ENCODE measurements at regions not wholly inside any gene's neighbourhood (a gene's known extent, or its start where the extent isn't known, plus 50 kb on each side); places are given as distances from the start of the nearest gene placed in this dataset.
A peak's percentile ranks its signal among the peaks of the same experiment; 100 is the strongest.
"Not testable (repeated sequence)": the region's sequence is repeated elsewhere in the genome, so short reads cannot be mapped to it uniquely, and the experiment has no call there.

DNA sequence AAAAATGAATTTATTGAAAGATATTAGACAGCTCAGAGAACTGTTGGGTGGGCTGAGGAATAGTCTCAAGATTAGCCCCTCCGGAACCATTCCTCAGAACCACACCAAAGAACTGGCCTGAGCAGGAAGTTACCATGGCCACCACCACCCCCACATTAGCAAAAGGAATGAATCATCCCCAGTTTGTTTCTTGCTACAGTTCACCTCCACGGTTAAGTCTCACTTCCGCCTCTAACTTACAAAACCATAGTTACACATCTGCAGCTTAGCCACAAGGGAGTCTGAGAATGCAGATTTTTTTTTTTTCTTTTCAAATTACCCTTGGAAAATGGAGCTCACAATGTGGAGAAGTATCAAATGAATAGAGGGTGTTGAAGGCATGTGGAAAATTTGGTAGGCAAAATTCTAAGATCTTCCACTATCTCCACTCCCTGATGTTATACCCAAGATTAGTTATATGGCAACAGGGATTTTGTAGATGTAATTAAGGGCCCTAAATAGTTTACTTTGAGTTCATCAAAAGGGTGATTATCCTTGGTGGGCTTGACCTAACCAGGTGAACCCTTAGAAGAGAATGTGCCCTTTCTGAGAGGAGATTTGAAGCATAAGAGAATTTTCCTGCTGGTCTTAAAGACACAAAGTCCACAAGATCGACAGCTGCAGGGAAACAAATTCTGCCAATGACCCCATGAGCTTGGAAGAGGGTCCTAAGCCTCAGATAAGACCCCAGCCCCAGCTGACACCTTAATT, 129.8 kb upstream of the KRR1 start:
- peak; percentile 56 for DNase-seq (ENCODE audit: low read depth)

DNA sequence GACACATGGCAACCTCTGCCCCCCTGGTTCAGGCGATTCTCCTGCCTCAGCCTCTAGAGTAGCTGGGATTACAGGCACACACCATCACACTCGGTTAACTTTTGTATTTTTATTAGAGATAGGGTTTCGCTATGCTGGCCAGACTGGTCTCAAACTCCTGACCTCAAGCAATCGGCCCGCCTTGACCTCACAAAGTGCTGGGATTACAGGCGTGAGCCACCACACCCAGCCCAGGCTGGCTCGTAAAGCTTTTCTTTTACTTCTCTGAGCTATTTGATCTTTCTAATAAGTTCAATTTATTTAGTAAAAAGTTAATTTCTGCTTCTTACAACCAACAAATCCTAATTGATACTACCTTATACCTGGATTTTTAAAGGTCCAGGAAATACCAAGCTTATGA, 127.4 kb upstream of the KRR1 start:
- no peak for DNase-seq (ENCODE audit: low read depth)

GRCh38 chr12:75636607-75637006, 125.2 kb upstream of the KRR1 start:
- DNase-seq (ENCODE audit: low read depth): no peak

- peak; percentile 53 for DNase-seq (ENCODE audit: low read depth)
Measured at GRCh38 chr12:75635606-75636444, 124.4 kb upstream of the KRR1 start.

DNA sequence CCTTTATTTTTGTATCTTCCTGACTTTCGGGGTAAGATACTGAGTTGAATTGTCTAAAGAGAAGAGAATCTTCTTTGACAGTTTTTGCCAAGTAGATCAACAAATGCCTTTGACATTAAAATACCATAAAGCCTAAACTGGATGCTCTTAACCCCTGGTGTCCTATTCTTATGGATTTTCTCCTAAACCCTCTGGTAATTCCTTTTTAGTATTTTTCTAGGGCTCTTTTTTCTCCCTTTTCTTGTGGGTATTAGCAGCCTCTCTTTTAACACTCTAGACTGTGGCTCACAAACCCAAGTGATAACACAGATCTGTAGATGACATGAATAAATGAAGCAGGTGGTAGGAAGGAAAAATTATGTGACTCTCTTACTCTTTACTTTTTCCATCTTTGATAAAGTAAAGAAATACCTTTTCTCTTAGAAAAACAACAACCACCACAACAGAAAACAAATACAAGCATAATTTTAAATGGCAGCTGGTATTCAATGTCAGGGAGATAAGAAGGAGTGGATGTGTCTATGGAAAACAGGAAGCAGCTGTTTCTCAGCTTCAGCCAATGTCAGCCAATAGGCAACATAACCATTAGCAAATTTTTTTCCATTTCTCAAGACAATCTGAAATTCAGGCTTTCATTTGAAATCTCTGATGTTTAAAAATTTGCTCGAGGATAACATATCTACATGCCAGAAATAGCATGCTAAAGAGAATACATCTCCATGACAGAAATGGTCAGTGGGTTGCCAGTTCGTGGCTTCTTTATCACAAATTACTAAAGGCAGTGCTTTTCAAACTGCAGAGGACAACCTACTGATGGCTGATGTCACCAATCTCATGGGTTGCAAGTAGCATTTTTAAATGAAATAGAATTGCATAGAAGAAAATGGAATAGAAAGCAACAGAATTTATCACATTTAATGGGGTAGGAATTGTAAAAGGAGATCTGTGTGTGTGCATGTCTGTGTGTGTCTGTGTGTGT, 123.1 kb upstream of the KRR1 start:
- no peak for DNase-seq (ENCODE audit: low read depth)

DNA sequence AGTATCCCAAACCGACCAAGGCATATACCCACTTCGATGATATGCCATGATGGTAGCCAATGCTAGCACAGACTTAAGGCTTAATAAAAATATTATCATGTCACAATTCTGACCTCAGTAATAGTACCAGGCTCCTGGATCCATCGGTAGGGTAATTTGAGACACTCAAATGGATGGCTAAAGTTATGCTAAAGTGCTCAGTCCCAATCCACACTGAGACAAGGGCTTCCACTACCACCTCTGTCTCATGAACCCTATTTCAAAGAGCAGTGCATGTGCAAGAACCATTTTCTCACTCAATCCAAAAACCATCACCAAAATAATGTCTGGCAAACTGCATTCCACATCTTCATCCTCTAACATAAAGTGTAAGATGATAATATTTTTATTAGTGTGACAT, 122.4 kb upstream of the KRR1 start:
- DNase-seq (ENCODE audit: low read depth): no peak

- no peak for DNase-seq (ENCODE audit: low read depth)
Measured at GRCh38 chr12:75632442-75632841, 121.0 kb upstream of the KRR1 start.

DNA sequence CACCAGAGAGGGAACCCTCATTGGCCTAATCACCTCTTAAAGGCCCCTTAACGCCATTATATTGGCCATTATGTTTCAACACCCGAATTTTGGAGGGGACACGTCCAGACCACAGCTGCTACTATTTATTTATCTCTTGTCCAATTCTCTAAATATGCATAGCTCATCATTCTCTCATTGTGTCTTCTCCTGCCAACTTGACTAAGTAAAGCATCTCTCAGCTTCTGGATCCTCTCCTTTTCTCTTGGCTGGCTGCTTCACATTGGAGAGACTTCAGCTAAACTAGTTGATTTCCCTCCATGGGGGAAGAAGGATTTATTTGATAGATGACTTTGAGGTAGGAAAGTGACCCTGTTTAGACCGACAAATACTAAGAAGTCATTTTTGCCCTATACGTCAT, 120.4 kb upstream of the KRR1 start:
- no peak for DNase-seq (ENCODE audit: low read depth)

- DNase-seq (ENCODE audit: low read depth): no peak
Measured at GRCh38 chr12:75630091-75630490, 118.7 kb upstream of the KRR1 start.

DNA sequence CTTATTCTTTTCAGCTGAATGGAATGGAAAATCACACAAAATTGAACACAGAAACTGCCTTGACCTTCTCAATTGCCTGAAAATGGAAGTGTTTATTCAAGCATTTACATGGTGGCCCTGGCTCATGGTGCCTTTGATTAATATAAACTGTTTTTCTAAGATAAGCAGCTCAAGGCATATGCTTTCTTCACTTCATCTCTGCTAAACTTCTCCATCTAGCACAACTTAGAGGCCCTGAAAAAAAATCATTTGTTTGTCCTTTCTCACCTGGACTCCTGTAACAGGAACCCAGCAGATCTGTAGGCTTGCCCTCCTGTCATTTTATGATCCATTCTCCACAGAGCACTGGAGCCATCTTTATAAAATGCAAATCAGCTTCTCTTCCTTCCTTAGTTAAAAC, 117.5 kb upstream of the KRR1 start:
- no peak for DNase-seq (ENCODE audit: low read depth)

- no peak for DNase-seq (ENCODE audit: low read depth)
Measured at GRCh38 chr12:75628511-75628910, 117.1 kb upstream of the KRR1 start.

- DNase-seq (ENCODE audit: low read depth): no peak
Measured at GRCh38 chr12:75623631-75624154, 112.3 kb upstream of the KRR1 start.

GRCh38 chr12:75622492-75622891, 111.1 kb upstream of the KRR1 start:
- DNase-seq (ENCODE audit: low read depth): no peak

DNA sequence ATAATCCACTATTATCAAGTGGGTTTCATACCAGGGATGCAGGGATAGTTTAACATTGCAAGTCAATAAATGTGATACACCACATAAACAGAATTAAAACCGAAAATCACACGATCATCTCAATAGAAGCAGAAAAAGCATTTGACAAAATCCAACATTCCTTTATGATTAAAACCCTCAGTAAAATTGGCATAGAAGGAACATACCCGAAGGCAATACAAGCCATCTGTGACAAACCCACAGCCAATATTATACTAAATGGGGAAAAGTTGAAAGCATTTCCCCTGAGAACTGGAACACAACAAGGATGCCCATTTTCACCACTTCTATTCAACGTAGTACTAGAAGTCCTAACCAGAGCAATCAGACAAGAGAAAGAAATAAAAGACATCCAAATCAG, 103.0 kb upstream of the KRR1 start:
- DNase-seq (ENCODE audit: low read depth): not testable (repeated sequence)

GRCh38 chr12:75613981-75614380, 102.6 kb upstream of the KRR1 start:
- DNase-seq (ENCODE audit: low read depth): no peak

- no peak for DNase-seq (ENCODE audit: low read depth)
Measured at GRCh38 chr12:75611041-75611440, 99.6 kb upstream of the KRR1 start.

GRCh38 chr12:75606956-75607355, 95.5 kb upstream of the KRR1 start:
- DNase-seq (ENCODE audit: low read depth): no peak

- DNase-seq (ENCODE audit: low read depth): no peak
Measured at GRCh38 chr12:75606151-75606550, 94.7 kb upstream of the KRR1 start.

GRCh38 chr12:75603475-75603874, 92.1 kb upstream of the KRR1 start:
- no peak for DNase-seq (ENCODE audit: low read depth)

DNA sequence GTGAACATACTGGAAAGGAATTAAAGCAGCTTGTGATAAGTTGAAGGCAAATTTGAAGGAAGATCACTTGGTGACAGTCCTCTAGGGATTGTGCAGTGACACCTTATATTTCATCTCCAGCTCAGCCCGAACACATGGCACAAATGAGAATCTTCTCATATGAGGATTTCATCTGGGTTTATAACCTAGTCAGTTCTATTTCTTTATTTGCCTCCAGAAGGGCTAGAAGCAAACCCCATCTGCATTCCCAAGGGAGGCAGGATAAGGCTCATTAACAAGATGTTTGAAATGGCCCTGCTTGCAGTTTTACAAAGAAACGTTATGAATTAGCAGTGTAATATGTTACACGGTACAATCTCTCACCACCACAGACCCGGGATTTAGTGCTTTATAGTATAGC, 90.7 kb upstream of the KRR1 start:
- DNase-seq (ENCODE audit: low read depth): no peak

GRCh38 chr12:75600146-75600545, 88.7 kb upstream of the KRR1 start:
- DNase-seq (ENCODE audit: low read depth): no peak

GRCh38 chr12:75599061-75599460, 87.7 kb upstream of the KRR1 start:
- DNase-seq (ENCODE audit: low read depth): no peak

Measured in GM04504 (cell line).